GM12878 (cell line): ENCODE measurements at regions not wholly inside any gene's neighbourhood (a gene's known extent, or its start where the extent isn't known, plus 50 kb on each side); places are given as distances from the start of the nearest gene placed in this dataset.

Source experiments
- ATAC-seq: fragments of 200-7000 bp; cut with Tn5 transposase; 3 replicates; pipeline ENCODE4 v1.9.1; 2020; ENCODE audit warnings: mild to moderate bottlenecking, moderate library complexity
- BruUV-seq: library from RNA; stranded (reverse); fragments of 400-500 nt; replicated peaks from 2 replicates; lab custom pipeline; 2021; lab: Mats Ljungman, UMichigan
- CTCF ChIA-PET: fragments of 300-600 bp; sonication (Branson Sonifier 250); formaldehyde crosslinking; extraction: SDS; loops from one replicate; lab custom pipeline; 2021; ENCODE audit warnings: inconsistent platforms; lab: Yijun Ruan, JAX
- POLR2A ChIA-PET: fragments of 350-600 bp; formaldehyde crosslinking; extraction: SDS; loops from one replicate; lab custom pipeline; 2021; ENCODE audit warnings: inconsistent platforms; lab: Charles Lee
- RAD21 ChIA-PET: fragments of 300-600 bp; sonication (Branson Sonifier 250); formaldehyde crosslinking; loops from one replicate; lab custom pipeline; 2023; ENCODE audit warnings: antibody characterized with exemption; ENCODE audit not compliant: unreplicated experiment; lab: Charles Lee
- SMC1A ChIA-PET: fragments of 300-600 bp; sonication (Branson Sonifier 250); formaldehyde crosslinking; loops from one replicate; lab custom pipeline; 2023; ENCODE audit not compliant: unreplicated experiment, uncharacterized antibody; lab: Charles Lee
- DNase-seq: peaks from one replicate; pipeline ENCODE4 v3.0.0-alpha.2; 2011; ENCODE audit warnings: low read depth, low spot score
- FAIRE-seq: peaks from 3 replicates; lab custom pipeline; 2011; peaks lifted over from hg19 to GRCh38; lab: Jason Lieb, UNC
- H2AFZ ChIP-seq: 2 replicates; pipeline ENCODE4 v1.6.0; 2011; ENCODE audit warnings: low read depth, low read length, control low read depth; ENCODE audit not compliant: control insufficient read depth
- H3K27ac ChIP-seq: 2 replicates; pipeline ENCODE4 v1.5.1; 2011; ENCODE audit warnings: control low read depth; ENCODE audit not compliant: control insufficient read depth, insufficient read depth
- H3K27me3 ChIP-seq, 2 experiments: replicated peaks in 1 of 2; 2 replicates each; pipeline versions ENCODE4 v1.6.0 to v1.6.1; 2011; ENCODE audit warnings: low read length in 1 of 2; ENCODE audit not compliant: control insufficient read depth in 2 of 2, insufficient read depth in 2 of 2
- H3K36me3 ChIP-seq, 2 experiments: 2 replicates each; pipeline ENCODE4 v1.5.1; 2011; ENCODE audit warnings: low read length in 1 of 2; ENCODE audit not compliant: control insufficient read depth in 2 of 2, insufficient read depth in 2 of 2
- H3K4me1 ChIP-seq: 2 replicates; pipeline ENCODE4 v1.6.1; 2011; ENCODE audit warnings: mild to moderate bottlenecking, low read length, moderate library complexity, mixed read lengths; ENCODE audit not compliant: control insufficient read depth, insufficient read depth
- H3K4me2 ChIP-seq: 2 replicates; pipeline ENCODE4 v1.6.0; 2011; ENCODE audit warnings: control low read depth; ENCODE audit not compliant: control insufficient read depth, insufficient read depth
- H3K4me3 ChIP-seq: fragments of 200-600 bp; sonication (generic); 2 replicates; pipeline ENCODE4 v1.5.1; 2016
- H3K79me2 ChIP-seq: 2 replicates; pipeline ENCODE4 v1.6.0; 2011; ENCODE audit warnings: low read length; ENCODE audit not compliant: control insufficient read depth, insufficient read depth
- H3K9ac ChIP-seq: 2 replicates; pipeline ENCODE4 v1.8.0; 2011; ENCODE audit warnings: low read length, control low read depth, mixed read lengths; ENCODE audit not compliant: control insufficient read depth, insufficient read depth
- H3K9me3 ChIP-seq: replicated peaks from 3 replicates; pipeline ENCODE4 v1.5.1; 2011; ENCODE audit warnings: mild to moderate bottlenecking, low read length; ENCODE audit not compliant: control insufficient read depth, insufficient read depth
- H4K20me1 ChIP-seq: 2 replicates; pipeline ENCODE4 v1.6.0; 2011; ENCODE audit not compliant: control insufficient read depth, insufficient read depth
- EED ChIP-seq: sonication (generic); IDR thresholded peaks from 2 replicates; pipeline ENCODE4 v1.6.1; 2016; ENCODE audit warnings: antibody characterized with exemption, low read depth
- KDM1A ChIP-seq: fragments of 200-600 bp; sonication (generic); IDR thresholded peaks from 2 replicates; pipeline ENCODE4 v1.6.1; 2016; ENCODE audit warnings: borderline replicate concordance
- LARP7 ChIP-seq: fragments of 450-650 bp; IDR thresholded peaks from 2 replicates; pipeline ENCODE4 v1.6.1; 2017; ENCODE audit warnings: mild to moderate bottlenecking
- NR2C2 ChIP-seq: IDR thresholded peaks from 2 replicates; pipeline ENCODE4 v1.6.1; 2011; ENCODE audit warnings: borderline replicate concordance, low read depth; ENCODE audit not compliant: control insufficient read depth, insufficient read length
- PML ChIP-seq: IDR thresholded peaks from 2 replicates; pipeline ENCODE4 v1.6.1; 2012; ENCODE audit warnings: low read length, inconsistent platforms
- WGBS: methylation state at CpG from one replicate; pipeline ENCODE4 v1.1.6; 2016; ENCODE audit warnings: low lambda C conversion rate; ENCODE audit not compliant: insufficient replicate concordance, insufficient coverage; ENCODE audit errors: missing lambda C conversion rate; 5-methylcytosine and 5-hydroxymethylcytosine counted together
- in situ Hi-C: fragments of 300-500 bp; cut with MboI; formaldehyde crosslinking; loops from 9 replicates; pipeline ENCODE4 v1.14.3; 2018; ENCODE audit warnings: mixed read lengths
- intact Hi-C: fragments of 100-400 bp; cut with micrococcal nuclease; formaldehyde crosslinking; loops from one replicate; pipeline ENCODE4 v1.14.2; 2022; ENCODE audit not compliant: unreplicated experiment
- TF ChIP-seq, protein P1 (sequence below): fragments of 450-650 bp; conservative IDR thresholded peaks from 2 replicates; pipeline ENCODE4 v1.6.1; 2017; ENCODE audit warnings: mild to moderate bottlenecking, moderate library complexity
- TF ChIP-seq, protein P2 (sequence below): fragments of 450-650 bp; IDR thresholded peaks from 2 replicates; pipeline ENCODE4 v1.6.1; 2016; ENCODE audit warnings: mild to moderate bottlenecking, moderate library complexity, borderline replicate concordance

DNA sequence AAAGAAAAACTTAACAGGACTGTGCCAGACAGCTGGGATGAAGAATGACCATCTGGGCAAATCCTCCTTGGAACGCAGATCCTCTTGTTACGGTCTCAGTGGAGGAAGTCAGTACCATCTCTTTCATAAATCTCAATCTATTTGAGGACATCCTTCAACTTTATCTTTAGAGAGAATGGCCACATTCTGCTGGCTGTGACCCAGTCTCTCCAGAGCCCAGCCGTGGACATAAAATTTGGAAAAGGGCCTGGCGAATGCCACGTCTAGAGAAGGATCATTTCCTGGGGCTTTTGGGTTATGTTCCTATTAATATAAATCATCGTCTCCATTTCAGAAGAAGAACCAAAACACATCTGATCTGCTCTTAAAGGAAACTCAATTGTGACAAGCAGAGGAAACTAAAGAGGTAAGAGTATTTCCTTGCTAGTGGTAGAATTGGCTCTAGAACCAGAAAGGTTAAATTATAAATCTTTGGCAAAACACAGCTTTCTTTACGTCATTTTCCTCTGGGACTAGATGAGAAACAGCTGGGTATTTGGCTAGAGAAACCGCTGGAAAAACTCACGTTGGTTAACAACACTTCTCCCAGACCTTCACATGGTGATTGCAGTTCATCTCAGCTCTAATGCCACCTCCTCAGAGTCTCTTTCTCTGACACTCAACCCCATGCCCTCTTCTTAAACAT lies 164.7 kb downstream of the CHIC2 start:
- Histone ChIP-seq H3K9ac (no peak overlapping the region), H4K20me1 (no peaks in the 10 kb centered on the region), H2AFZ (no peak overlapping the region), H3K4me1 (no peaks in the 10 kb centered on the region), H3K79me2 (no peaks in the 10 kb centered on the region), H3K4me2 (no peak overlapping the region), H3K36me3 (no peaks in the 10 kb centered on the region), H3K4me3 (no peak overlapping the region), H3K27ac (no peak overlapping the region), H3K27me3 (no peaks in the 10 kb centered on the region; a peak in 1 of 4 replicates), H3K9me3 (no peaks in the 10 kb centered on the region)
- 45% methylated on average over 9 of the region's 9 CpGs for whole genome bisulfite sequencing
- ChIA-PET CTCF (interaction anchor here (1.2 kb wide), 1 partner anchor 193 kb away, joined by 3 read pairs; no protein-coding TSS in a partner anchor), SMC1A (no interaction called here), RAD21 (no interaction called here), POLR2A (no interaction called here)
- no peak for DNase-seq
- TF ChIP-seq LARP7 (no peak), EED (no peak), KDM1A (no peak), PML (no peak), NR2C2 (no peak)
- TF ChIP-seq, protein P1, sequence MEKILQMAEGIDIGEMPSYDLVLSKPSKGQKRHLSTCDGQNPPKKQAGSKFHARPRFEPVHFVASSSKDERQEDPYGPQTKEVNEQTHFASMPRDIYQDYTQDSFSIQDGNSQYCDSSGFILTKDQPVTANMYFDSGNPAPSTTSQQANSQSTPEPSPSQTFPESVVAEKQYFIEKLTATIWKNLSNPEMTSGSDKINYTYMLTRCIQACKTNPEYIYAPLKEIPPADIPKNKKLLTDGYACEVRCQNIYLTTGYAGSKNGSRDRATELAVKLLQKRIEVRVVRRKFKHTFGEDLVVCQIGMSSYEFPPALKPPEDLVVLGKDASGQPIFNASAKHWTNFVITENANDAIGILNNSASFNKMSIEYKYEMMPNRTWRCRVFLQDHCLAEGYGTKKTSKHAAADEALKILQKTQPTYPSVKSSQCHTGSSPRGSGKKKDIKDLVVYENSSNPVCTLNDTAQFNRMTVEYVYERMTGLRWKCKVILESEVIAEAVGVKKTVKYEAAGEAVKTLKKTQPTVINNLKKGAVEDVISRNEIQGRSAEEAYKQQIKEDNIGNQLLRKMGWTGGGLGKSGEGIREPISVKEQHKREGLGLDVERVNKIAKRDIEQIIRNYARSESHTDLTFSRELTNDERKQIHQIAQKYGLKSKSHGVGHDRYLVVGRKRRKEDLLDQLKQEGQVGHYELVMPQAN: no peak
- TF ChIP-seq, protein P2, sequence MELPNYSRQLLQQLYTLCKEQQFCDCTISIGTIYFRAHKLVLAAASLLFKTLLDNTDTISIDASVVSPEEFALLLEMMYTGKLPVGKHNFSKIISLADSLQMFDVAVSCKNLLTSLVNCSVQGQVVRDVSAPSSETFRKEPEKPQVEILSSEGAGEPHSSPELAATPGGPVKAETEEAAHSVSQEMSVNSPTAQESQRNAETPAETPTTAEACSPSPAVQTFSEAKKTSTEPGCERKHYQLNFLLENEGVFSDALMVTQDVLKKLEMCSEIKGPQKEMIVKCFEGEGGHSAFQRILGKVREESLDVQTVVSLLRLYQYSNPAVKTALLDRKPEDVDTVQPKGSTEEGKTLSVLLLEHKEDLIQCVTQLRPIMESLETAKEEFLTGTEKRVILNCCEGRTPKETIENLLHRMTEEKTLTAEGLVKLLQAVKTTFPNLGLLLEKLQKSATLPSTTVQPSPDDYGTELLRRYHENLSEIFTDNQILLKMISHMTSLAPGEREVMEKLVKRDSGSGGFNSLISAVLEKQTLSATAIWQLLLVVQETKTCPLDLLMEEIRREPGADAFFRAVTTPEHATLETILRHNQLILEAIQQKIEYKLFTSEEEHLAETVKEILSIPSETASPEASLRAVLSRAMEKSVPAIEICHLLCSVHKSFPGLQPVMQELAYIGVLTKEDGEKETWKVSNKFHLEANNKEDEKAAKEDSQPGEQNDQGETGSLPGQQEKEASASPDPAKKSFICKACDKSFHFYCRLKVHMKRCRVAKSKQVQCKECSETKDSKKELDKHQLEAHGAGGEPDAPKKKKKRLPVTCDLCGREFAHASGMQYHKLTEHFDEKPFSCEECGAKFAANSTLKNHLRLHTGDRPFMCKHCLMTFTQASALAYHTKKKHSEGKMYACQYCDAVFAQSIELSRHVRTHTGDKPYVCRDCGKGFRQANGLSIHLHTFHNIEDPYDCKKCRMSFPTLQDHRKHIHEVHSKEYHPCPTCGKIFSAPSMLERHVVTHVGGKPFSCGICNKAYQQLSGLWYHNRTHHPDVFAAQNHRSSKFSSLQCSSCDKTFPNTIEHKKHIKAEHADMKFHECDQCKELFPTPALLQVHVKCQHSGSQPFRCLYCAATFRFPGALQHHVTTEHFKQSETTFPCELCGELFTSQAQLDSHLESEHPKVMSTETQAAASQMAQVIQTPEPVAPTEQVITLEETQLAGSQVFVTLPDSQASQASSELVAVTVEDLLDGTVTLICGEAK: no peak
- BruUV-seq: no TSS peak
- intact Hi-C loops: no loop called here
- FAIRE-seq: no peak
- no peak for ATAC-seq
- in situ Hi-C loops: no loop called here
